ENCODE measurements at regions not wholly inside any gene's neighbourhood (a gene's known extent, or its start where the extent isn't known, plus 50 kb on each side); places are given as distances from the start of the nearest gene placed in this dataset.
A peak's percentile ranks its signal among the peaks of the same experiment; 100 is the strongest.

GRCh38 chr18:28409811-28410210, 232.9 kb upstream of the CDH2 start:
- no peak for DNase-seq

GRCh38 chr18:28408528-28408927, 231.6 kb upstream of the CDH2 start:
- DNase-seq, result no peak

- no peak for DNase-seq
Observed at GRCh38 chr18:28407681-28408080, 230.8 kb upstream of the CDH2 start.

GRCh38 chr18:28406533-28406932, 229.6 kb upstream of the CDH2 start:
- no peak for DNase-seq

GRCh38 chr18:28404694-28405093, 227.8 kb upstream of the CDH2 start:
- DNase-seq, result no peak

GRCh38 chr18:28399781-28400362, 222.9 kb upstream of the CDH2 start:
- DNase-seq, result no peak

- DNase-seq, result no peak
Observed at GRCh38 chr18:28398471-28398870, 221.5 kb upstream of the CDH2 start.

- no peak for DNase-seq
Observed at GRCh38 chr18:28390022-28390421, 213.1 kb upstream of the CDH2 start.

GRCh38 chr18:28382215-28382879, 205.4 kb upstream of the CDH2 start:
- no peak for DNase-seq

GRCh38 chr18:28372186-28372585, 195.3 kb upstream of the CDH2 start:
- no peak for DNase-seq

- DNase-seq, result peak; percentile 21
Observed at GRCh38 chr18:28366676-28367075, 189.7 kb upstream of the CDH2 start.

GRCh38 chr18:28365411-28365831, 188.5 kb upstream of the CDH2 start:
- DNase-seq, result peak; percentile 85

- DNase-seq, result no peak
Observed at GRCh38 chr18:28363124-28363523, 186.2 kb upstream of the CDH2 start.

GRCh38 chr18:28359176-28359575, 182.2 kb upstream of the CDH2 start:
- DNase-seq, result peak; percentile 84

- DNase-seq, result no peak
Observed at GRCh38 chr18:28357766-28358401, 181.0 kb upstream of the CDH2 start.

GRCh38 chr18:28350821-28351220, 173.9 kb upstream of the CDH2 start:
- no peak for DNase-seq

GRCh38 chr18:28342231-28342630, 165.3 kb upstream of the CDH2 start:
- no peak for DNase-seq

GRCh38 chr18:28338316-28338715, 161.4 kb upstream of the CDH2 start:
- no peak for DNase-seq

GRCh38 chr18:28334516-28334915, 157.6 kb upstream of the CDH2 start:
- no peak for DNase-seq

- no peak for DNase-seq
Observed at GRCh38 chr18:28332071-28332470, 155.1 kb upstream of the CDH2 start.

GRCh38 chr18:28331551-28331950, 154.6 kb upstream of the CDH2 start:
- no peak for DNase-seq

GRCh38 chr18:28313602-28314001, 136.7 kb upstream of the CDH2 start:
- DNase-seq, result no peak

GRCh38 chr18:28288784-28289183, 111.9 kb upstream of the CDH2 start:
- no peak for DNase-seq

- no peak for DNase-seq
Observed at GRCh38 chr18:28287146-28287545, 110.2 kb upstream of the CDH2 start.

GRCh38 chr18:28284132-28284531, 107.2 kb upstream of the CDH2 start:
- no peak for DNase-seq
